DMS153 (cell line): ENCODE measurements at regions not wholly inside any gene's neighbourhood (a gene's known extent, or its start where the extent isn't known, plus 50 kb on each side); places are given as distances from the start of the nearest gene placed in this dataset.

ENCODE experiments used
- DNase-seq: peaks from one replicate; lab custom pipeline; 2025; lab: John Stamatoyannopoulos, UW

- DNase-seq: no peak
Observed at GRCh38 chr14:65186951-65187350, 84.6 kb upstream of the MAX start.

GRCh38 chr14:65187421-65188049 is 85.2 kb upstream of the MAX start:
- no peak for DNase-seq

GRCh38 chr14:65190312-65190711 is 88.0 kb upstream of the MAX start:
- DNase-seq: no peak

- no peak for DNase-seq
Observed at GRCh38 chr14:65191716-65192115, 89.4 kb upstream of the MAX start.

DNA sequence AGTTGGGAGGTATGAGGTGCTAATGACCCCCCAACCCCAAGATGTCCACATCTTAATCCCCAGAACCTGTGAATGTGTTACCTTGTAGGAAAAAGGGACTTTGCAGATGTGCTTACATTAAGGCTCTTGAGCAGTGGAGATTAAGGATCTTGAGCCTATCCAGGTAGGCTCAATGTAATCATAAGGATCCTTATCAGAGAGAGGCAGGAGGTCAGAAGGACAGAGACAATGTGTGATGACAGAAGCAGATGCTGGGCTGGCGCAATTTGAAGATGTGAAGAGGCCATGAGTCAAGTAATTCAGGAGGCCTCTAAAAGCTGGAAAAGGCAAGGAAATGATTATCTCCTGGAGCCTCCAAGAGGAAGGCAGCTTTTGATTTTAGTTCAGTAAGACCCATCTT is 90.4 kb upstream of the MAX start:
- DNase-seq: no peak

DNA sequence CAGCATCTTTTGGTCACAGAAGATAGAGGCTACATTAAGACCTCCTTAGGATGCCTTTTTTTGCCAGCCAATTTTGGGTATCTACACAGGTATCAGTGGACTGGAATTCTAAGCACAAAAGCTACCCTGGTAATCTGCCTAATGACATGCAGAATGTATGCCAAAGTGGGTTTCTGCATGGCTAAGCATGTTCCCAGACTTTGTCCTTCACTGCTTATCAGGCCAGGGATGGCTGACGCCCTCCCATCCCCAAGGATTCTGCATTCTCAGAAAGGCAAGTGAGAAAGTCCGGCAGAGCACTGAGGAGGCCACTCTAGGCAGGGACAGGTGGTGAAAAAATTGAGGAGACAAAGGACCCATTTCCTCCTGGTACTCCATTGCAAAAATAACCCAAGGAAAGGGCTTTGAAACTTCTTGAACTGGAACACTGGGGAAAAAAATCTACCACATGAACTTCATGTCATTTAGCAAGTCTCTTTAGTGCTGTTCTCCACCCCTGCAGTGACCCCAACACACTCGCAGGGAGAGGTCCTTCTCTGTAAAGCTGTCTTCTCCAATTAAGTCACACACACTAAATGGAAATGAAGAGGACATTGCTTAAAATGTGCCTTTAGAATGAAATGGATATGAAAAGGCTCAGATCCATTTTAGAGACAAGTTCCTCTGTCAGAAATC is 91.7 kb upstream of the MAX start:
- no peak for DNase-seq

DNA sequence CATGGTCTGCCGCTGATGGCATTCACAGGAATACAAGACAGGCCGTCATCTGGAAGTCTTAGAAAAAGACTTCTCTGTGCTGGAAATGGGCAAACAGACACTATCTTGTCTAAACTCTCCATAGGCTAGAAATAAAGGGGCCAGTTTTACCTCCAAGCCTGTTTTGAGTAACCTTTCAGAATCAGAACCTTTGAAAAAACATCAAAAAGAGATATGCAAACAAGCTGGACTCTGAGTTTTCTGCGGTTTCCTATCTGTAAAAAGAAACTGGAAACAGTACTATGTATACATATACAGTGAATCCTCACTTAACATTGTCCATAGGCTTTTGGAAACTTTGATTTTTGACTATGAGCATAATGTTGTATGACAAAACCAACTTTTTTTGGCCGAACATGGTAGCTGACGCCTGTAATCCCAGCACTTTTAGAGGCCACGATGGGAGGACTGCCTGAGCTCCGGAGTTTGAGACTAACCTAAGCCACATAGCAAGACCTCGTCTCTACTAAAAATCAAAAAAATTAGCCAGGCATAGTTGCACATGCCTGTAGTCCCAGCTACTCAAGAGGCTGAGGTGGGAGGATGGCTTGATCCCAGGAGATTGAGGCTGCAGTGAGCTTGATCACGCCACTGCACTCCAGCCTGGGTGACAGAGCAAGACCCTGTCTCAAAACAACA is 92.9 kb upstream of the MAX start:
- no peak for DNase-seq

- no peak for DNase-seq
Observed at GRCh38 chr14:65198346-65198745, 96.0 kb upstream of the MAX start.

DNA sequence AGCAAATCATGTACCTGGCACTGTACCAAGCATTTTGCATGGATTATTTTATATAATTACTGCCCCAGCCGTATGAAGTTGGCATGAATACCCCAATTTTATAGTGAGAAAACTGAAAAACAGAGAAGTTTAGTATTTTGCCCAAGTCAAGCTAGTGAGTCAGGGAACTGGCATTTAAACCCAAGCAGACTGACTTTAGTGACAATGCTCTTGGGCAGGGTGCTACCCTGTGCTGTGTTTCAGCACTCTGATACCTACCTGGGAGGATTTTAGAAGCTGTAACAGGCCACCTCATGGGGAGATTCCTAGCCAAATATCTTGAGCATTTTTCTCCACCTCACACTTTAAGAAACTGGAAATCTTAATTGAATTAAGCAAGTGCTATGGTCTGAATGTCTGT is 98.1 kb upstream of the MAX start:
- no peak for DNase-seq

DNA sequence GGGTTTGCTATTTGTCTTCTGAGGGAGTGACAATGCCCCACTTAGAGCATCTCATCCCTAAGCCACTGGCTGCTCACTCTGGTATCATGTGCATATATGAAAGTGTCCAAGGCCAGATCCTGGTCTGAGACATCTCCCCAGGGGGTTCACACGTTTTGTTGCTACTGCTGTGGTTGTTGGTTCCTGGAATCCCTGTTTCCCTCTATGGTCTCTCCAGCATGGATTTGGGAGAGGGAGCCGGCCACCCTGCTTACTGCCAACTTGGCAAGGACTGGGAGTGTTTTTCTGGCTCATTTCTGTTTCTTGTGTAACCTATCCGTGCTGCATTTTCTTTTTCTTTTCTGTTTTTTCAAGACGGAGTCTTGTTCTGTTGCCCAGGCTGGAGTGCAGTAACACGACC is 101.3 kb upstream of the MAX start:
- DNase-seq: no peak

- no peak for DNase-seq
Observed at GRCh38 chr14:65204056-65204455, 101.7 kb upstream of the MAX start.

DNA sequence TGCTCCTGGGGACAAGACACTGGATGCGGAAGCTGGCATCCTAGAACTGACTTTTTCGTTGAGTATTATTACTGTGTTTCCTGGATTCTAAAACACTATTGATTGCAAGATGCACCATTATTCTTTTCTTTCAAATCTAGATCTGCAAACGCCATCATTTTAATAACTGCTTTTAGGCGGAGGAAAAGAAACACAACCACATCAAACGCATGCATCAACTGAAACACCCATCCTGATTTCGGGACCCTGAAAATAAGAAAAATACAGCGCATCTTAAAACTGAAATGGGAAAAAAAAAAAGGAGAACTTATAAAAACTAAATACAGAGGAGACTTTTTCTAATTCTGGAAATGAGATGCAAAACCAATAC is 103.7 kb upstream of the MAX start:
- DNase-seq: no peak

DNA sequence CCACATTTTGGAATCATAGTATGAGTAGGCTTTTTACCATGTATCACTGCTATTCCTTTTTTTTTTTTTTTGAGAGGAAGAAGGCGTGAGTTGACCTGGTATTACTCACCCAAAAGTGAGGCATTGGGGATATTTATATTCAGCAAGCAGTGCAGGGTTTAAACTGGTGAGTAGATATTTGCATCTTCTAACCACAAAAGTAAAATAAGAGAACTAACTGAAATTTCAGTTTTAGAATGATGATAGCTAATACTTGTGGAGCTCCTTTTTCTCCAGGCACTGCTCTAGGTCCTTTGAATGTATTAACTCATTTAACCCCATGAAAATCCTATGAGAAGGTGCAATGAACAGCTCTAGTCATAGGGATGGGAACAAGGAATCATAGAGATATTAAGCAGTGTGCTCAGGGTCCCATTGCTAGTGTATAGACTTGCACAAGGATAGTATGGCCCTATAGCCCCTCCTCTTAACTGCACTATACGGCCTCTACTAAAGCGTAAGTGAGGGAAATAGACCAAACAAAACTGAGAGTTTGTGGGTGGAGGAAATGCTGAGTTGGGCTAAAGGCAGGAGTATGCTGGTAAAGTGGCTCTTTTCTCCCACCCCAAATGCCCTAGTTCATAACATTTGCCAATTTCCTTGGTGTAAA is 104.3 kb upstream of the MAX start:
- no peak for DNase-seq

DNA sequence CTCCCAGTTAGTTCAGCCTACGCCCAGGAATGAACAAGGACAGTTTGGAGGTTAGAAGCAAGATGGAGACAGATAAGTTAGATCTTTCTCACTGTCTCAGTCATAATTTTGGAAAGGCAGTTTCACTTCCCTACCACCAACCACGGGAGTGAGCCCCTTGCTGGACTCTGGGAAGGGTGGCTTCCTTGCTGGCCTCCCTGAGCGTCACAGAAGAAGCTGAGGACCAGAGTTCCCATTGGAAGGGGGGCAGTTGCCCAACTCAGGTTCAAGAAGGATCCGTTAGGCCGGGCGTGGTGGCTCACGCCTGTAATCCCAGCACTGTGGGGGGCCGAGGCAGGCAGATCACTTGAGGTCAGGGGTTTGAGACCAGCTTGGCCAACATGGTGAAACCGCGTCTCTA is 106.2 kb upstream of the MAX start:
- DNase-seq: no peak

DNA sequence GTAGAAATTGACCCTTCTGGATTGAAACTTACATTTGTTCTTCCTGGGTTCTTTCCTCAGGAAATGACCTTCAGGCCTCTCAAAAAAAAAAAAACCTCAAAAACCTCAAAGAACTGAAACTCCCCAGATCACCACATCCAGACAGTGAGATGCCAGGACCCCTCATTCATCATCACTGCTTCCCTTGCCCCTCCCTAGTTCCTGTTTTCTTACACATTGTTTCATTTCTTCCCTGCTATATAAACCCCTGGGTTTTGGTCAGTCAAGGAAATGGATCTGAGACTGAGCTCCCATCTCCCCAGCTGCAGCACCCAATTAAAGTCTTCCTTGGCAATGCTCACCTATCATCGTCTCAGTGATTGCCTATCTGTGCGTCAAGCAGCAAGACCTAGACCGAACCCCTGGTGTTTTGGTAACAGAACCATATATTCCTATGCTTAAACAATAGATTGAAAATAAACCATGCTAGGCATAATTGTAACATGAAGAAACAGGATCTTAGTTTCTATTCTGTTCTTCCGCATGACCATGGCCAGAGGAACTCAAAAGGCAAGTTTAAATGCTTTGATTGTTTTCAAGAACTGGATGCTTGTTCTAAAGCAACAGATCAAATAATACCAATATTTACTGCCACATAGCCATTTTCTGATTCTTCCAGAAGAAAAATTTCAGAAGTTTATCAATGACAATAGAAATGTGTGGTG is 108.0 kb upstream of the MAX start:
- no peak for DNase-seq

DNA sequence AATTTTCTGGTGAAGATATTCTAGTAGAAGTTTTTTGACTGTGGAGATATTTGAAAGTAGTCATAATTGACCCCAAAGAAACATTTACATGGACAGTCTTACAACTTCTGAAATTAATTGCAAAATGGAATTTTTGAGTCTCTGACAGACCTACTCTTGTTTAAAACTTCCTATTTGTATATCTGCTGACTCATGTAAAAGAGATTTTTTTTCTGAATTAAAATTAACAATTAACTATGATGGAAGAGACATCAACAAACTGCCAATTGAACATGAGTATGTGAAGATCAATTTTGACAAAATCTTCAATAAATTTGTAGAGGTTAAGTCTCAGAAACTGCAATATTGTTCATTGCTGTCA is 108.5 kb upstream of the MAX start:
- DNase-seq: no peak

DNA sequence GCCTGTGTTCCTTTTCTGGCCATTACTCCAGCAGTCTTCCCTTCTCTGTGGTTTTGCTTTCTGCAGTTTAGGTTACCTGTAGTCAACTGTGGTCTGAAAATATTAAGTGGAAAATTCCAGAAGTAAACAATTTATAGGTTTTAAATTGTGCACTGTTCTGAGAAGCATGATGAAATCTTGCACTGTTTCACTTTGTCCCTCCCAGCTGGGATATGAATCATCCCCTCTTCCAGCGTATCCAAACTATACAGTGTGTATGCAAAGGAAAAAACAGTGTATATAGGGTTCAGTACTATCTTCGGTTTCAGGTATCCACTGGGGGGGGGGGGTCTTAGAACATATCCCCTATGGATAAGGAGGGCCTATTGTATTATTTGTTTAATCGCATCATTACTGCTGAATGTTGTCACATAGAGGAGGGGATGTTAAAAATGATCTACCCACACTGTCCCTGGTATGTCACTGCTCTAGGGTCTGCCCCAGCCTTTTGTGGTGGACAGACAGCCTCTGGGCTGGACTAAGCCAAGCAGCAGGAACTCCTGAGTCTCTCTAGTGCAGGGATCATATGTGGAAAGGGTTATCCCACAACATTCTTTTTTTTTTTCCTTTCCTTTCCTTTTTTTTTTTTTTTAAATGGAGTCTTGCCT is 109.1 kb upstream of the MAX start:
- no peak for DNase-seq

DNA sequence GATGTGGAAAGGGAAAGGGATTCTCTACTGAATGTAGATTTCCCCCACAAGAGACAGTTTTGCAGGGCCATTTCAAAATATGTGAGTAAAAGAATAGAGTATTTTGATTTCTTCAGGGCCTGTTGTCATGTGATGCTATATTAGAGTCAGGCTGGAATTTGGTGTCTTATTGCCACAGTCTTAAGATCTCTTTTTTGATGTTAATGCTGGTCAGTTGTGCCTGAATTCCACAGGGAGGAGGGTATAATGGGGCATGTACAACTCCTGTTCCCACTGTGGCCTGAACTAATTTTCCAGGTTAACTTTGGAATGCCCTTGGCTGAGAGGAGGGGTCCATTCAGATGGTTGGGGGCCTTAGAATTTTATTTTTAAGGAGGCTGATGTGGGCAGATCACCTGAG is 111.0 kb upstream of the MAX start:
- no peak for DNase-seq

GRCh38 chr14:65214741-65215140 is 112.4 kb upstream of the MAX start:
- DNase-seq: no peak

GRCh38 chr14:65219353-65219752 is 117.0 kb upstream of the MAX start:
- no peak for DNase-seq

DNA sequence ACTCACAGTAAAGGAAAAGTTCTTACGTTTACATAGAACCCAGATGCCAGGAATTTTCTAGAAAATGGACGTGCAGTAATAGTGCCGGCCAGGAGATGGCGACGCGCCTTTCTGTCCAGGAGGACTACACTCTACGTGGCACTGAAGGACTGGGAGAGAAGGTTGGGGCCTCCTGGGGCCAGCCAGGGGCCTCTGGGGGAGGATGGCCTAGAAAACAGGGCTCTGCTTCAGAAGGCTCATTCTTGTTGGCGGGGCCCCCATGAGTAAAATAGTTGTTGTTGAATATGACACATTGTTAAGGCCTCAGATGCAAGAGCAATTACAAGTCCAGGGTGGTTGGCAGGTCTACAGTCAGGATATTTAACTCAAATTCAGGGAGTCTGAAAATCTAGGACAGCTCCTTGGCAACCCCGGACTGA is 120.1 kb upstream of the MAX start:
- DNase-seq: no peak

- DNase-seq: no peak
Observed at GRCh38 chr14:65223636-65224035, 121.3 kb upstream of the MAX start.
